Activated CD8-positive, alpha-beta memory T cell treated with anti-CD3 and anti-CD28 coated beads, Interleukin-2, amount 50 U/mL, for 1 hour (primary cell): ENCODE measurements at regions not wholly inside any gene's neighbourhood (a gene's known extent, or its start where the extent isn't known, plus 50 kb on each side); places are given as distances from the start of the nearest gene placed in this dataset.

Experiments used
- DNase-seq: peaks from one replicate; pipeline ENCODE4 v3.0.0-alpha.2; 2020; ENCODE audit errors: extremely low read depth

GRCh38 chr13:22495819-22496218 lies 685.0 kb upstream of the SGCG start:
- DNase-seq, result no peak

GRCh38 chr13:22496803-22497508 lies 683.8 kb upstream of the SGCG start:
- no peak for DNase-seq

GRCh38 chr13:22497991-22498780 lies 682.6 kb upstream of the SGCG start:
- no peak for DNase-seq

- no peak for DNase-seq
These were observed 680.9 kb upstream of the SGCG start for GRCh38 chr13:22499919-22500318.

DNA sequence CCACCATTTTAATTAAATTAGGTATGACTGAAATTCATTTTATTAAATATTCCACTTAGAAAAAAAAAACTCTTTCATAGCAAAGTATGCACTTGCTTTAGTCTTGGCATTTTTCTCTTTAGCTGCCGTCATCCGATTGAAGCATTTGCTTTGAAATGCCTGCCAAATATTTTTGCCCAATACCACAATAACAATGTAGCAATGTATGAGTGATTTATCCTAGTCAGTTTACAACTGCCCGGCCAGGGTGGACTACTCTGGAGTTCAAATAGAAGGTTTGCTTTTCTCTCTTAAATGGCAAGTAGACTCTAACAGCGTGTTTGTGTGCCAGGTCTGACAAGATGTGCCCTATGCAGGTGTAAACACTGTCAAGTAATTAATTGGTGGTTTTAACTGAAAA lies 675.3 kb upstream of the SGCG start:
- DNase-seq, result no peak

GRCh38 chr13:22506096-22506691 lies 674.6 kb upstream of the SGCG start:
- DNase-seq, result no peak

DNA sequence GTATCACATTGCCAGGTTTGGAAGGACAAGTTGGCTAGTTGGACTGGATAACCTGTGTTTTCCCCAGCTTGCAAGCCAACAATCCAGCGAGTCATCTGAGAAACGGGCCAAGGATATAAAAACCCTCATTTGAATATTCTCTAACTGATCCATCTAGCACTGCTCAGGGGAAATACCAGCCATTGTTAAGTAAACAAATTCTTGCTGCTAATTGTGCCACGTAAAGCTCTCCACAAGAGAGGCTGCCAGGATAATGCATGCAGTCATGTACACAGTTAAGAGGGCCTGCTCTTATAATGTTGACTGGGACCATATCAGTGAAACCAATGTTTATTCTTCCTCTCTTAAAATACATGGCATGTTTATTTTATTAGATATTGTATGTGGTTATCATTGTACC lies 663.2 kb upstream of the SGCG start:
- DNase-seq, result no peak

DNA sequence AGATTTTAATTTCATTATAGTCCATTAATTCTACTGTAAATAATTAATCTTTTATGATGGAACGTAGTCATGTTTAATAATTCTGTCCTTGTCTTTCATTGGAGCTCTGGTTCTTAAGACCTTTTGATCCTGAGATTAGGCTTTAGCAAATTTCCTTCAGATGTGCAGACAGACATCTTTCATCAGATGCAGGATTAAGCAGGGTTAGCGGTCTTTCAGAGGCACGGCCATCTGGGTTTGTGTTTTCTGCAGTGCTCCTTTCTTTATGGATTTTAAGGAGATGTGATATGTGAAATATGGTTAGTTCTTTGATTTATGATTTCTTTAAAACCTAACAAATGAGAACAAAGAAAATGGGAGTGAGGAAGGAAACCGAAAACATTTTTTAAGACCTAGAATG lies 643.9 kb upstream of the SGCG start:
- no peak for DNase-seq

DNA sequence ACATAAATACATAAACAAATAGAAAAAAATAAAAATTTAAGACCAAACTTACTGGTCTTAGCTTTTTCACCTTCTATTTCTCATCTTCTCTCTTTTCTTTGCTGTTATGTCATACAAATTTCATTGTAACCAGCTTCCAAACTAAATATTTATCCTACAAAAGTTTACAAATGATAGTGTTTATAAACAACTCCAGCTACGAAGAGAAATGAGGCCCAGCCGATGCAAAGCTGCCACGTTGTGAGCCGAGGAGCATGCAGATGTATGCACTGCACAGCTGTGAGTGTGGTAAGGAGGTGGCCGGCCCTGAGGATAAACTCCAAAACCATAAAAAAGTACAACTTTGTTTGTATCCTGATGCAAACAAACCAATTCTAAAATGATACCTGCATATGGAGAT lies 642.4 kb upstream of the SGCG start:
- no peak for DNase-seq

GRCh38 chr13:22549126-22549525 lies 631.7 kb upstream of the SGCG start:
- DNase-seq, result no peak

- no peak for DNase-seq
These were observed 619.2 kb upstream of the SGCG start for GRCh38 chr13:22561581-22561980.

DNA sequence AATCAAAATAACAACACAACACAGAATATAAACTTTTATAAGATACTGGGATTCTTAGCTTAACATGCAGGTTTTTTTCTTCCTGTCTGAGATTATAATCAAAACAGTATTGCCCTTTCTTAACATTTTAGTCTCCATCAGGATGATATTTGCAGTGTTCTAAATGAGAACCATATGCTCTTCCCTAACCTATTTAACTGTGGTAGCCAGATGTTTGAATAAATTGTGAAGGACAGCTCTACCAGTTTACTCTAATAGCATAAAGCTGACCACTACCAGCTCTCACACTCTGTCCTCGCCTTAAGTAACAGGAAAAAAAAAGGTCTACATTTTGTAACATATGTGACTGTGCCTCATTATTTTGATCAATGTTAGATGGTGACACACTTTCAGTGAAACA lies 618.7 kb upstream of the SGCG start:
- DNase-seq, result no peak

DNA sequence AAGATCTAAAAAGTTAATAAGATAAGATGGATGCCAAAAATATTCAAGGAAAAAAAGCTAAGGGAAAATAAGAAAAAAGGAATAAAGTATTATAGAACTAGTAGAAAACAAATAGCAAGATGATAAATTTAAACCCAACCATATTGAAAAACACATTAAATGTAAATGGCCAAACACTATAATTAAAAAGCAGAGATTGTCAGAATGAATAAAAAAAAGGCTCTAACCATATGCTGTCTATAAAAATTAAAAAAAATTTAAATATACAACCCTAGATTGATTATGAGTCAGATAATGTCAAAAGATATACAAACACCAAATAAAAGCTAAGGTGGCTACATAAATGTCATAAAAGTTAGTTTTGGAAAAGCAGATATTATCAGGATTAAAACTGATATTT lies 617.5 kb upstream of the SGCG start:
- no peak for DNase-seq

DNA sequence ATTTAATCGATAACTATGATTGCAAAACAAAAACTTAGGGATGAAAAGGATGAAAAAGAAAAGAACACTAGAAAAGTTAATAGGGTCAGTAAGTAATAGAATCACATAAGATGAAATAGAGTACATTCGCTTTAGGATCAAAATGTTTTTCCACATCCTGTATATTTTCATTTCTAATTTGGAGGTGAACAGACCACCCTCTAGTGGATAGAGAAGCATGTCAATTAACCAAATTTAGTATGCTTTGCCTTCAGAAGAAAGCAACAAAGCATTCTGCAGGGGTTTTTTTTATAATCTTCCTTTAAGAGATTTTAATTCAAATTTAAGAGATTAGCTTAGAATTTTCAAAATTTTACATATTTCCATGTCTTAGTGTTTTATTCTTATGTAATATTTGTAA lies 611.0 kb upstream of the SGCG start:
- no peak for DNase-seq

DNA sequence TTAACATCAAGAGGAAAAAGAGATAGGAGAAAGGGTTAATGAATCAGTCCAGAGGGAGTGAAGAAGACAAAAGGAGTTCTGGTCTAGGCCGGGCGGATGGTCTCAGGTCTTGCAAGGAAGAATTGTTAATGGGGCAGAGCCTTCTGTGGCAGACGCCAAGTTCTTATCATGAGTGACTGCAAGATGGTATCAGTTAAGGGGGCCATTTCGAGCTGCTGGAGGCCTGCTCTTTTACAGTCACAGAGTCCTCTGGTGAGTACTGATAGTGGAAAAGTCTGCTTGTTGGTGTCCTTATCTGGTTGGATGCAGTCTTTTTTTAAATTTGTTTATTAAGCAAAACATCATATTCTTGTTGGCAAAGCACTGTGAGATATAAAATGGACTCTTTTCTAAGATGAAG lies 590.9 kb upstream of the SGCG start:
- no peak for DNase-seq

DNA sequence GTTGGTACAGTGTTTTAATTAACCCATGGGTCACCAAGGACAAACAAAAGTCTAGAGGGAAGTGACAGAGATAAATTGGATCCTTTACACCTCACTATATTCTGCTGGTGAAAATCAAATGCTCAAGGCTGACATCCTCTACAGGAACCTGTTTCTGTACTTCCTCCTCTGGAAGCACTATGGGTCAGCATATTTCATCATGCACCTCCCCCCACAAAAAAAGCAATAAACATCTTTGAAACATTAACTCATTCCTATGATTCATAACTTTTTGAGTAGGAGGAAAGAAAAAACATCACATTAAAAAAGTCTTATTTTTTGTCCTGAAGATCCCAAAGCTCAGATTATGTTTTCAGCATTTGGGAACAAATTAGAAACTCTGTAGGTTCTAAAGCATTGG lies 588.3 kb upstream of the SGCG start:
- DNase-seq, result no peak

DNA sequence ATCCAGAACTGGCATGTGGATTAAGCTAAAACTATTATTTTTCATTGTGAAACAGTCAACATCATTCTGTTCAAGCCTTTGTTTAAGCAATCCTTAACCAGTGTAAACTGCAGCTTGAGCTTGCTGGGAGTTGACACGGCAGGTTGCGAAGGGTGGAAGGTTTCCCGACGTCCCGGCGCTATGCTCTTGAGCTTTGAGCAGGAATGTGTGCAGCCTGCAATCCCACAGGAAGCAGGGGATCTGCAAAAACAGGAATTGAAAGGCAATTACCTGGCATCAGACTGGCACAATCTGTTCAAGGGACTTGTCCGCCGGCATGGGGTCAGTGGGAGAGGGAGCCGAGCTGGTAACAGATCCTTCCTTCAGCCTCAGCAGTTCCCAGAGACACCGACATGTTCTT lies 586.7 kb upstream of the SGCG start:
- DNase-seq, result no peak

DNA sequence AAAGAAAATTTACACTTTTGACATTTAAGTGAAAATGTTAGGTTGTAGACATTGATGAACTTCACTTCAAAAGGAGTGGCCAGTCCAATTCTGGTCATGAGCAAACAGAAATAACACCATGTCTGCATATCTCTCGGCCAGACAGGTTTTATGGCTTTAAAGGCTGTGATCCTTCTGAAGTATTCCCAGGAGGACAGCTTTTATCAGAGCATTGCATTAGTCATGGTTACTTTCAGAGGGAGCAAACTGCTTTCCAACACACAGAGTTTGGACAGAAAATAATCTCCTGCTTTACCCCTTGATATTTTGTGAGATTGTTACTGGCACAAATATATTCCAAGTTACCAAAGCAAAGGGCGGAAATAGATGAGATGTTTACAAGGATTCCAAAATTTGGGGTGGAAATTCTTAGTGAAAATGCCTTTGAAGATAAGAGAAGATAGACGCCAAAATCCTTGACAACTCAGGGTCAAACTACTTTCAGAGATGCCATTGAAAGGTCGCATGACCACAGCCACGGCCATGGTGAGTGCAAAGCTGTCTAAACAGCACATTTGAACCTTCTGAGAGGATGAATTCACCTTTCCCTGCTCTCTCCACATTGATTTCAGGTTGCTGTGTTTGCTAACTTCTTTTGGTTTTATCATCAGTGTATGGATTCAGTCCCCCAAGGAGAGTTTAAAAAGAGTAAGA lies 584.5 kb upstream of the SGCG start:
- DNase-seq, result no peak

DNA sequence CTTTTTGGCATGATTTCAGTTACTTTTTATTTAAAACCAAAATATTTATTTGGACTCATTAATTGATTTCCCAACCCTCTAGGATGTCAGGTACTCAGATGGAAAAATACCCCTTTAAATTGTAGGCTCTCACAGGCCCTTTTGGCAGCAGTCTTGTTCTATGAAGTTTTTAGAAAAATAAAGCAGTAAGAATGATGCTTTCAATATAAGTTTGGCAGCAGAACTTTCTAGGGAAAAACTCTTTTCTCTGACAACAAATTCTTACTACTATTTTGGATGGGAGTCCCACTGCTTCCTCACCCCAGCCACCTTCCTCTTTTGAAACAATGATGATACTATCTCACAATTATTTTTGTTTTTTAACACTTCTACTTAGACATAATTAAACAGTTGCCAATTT lies 581.6 kb upstream of the SGCG start:
- DNase-seq, result no peak

DNA sequence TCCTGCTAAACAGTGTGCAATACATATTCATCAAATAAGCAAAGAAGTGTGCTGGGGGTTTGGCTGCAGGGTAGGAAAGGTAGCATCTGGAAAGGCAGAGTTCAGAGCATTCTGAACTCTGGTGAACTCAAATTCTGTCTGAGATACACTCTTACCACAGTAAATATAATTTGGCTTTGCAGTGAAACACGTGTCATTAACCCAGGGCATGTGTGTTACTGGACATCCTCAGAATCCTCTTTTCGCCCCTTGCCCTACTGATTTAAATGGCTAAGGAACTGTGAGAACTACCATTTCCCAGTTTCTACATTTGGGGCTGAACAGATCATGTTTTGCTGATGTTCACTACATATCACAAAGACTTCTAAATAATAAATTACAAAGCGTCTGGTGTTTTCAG lies 562.8 kb upstream of the SGCG start:
- DNase-seq, result no peak

DNA sequence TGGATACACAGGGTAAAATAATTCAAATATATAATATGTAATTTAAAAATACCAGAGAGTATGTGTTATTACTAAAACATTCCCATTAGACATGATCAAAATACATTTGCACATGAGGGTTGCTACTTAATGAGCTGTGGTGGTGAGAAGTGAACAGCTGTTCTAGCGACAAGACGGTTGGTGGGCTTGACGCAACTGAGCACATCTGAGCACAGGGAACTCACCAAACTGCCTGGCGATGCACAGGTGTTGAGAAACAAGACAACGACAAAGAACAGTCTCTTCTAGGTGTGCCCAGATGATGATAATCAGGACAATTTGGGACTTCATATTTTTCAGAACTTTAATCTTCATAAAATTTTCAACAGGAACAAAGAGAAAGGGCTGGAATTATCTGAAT lies 555.1 kb upstream of the SGCG start:
- DNase-seq, result no peak

GRCh38 chr13:22629374-22629773 lies 551.4 kb upstream of the SGCG start:
- DNase-seq, result no peak

DNA sequence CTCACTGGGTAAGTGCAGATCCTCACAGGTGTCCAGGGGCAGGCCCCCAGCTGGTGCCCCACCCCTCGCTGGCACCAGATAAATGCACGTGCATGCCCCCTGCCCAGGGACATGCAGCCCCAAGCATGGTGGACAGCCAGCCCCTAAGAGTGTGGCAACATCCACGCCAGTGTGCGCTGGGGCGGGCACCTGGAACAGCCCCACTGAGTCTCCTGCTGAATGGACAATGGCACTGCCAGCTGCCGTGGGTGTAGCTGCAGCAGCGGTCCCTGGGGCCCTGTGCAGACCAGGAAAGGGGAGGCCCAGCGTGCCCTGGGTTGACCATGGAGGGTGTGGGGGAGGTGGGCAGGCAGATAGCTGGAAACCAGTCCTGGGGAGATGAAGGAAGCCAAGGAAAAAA lies 538.7 kb upstream of the SGCG start:
- no peak for DNase-seq
